Neural cell (in vitro differentiated cells): ENCODE measurements at regions not wholly inside any gene's neighbourhood (a gene's known extent, or its start where the extent isn't known, plus 50 kb on each side); places are given as distances from the start of the nearest gene placed in this dataset.

Experiments
- H2AFZ ChIP-seq: fragments of 200-600, 300-800 bp; sonication (generic), shearing (Covaris generic); 2 replicates; pipeline ENCODE4 v1.6.0; 2014; ENCODE audit warnings: low read depth, mild to moderate bottlenecking, antibody characterized with exemption, low read length, moderate library complexity
- H3F3A ChIP-seq: fragments of 200-600 bp; shearing (Covaris generic); 2 replicates; pipeline ENCODE4 v1.6.1; 2016; ENCODE audit warnings: mild to moderate bottlenecking, moderate library complexity, mixed read lengths, antibody characterized with exemption, low read length; ENCODE audit not compliant: insufficient read depth, poor library complexity, severe bottlenecking
- H3K27ac ChIP-seq: fragments of 200-600, 300-800 bp; sonication (generic), shearing (Covaris generic); 2 replicates; pipeline ENCODE4 v1.5.1; 2014; ENCODE audit warnings: mild to moderate bottlenecking, low read length, moderate library complexity
- H3K27me3 ChIP-seq: fragments of 300-800, 200-600 bp; sonication (generic), shearing (Covaris generic); 2 replicates; pipeline ENCODE4 v1.6.0; 2014; ENCODE audit warnings: mild to moderate bottlenecking, low read depth, low read length, moderate library complexity; ENCODE audit not compliant: insufficient read depth
- H3K36me3 ChIP-seq: fragments of 300-800, 200-600 bp; sonication (generic), shearing (Covaris generic); 2 replicates; pipeline ENCODE4 v1.5.1; 2014; ENCODE audit warnings: mild to moderate bottlenecking, antibody characterized with exemption, low read length, moderate library complexity; ENCODE audit not compliant: insufficient read depth
- H3K4me2 ChIP-seq: fragments of 300-800, 200-600 bp; sonication (generic), shearing (Covaris generic); 2 replicates; pipeline ENCODE4 v1.6.0; 2014; ENCODE audit warnings: mild to moderate bottlenecking, low read length
- H3K4me3 ChIP-seq: fragments of 300-800, 200-600 bp; sonication (generic), shearing (Covaris generic); 2 replicates; pipeline ENCODE4 v1.5.1; 2014; ENCODE audit warnings: mild to moderate bottlenecking, low read length, moderate library complexity
- H3K79me2 ChIP-seq: fragments of 200-600 bp; shearing (Covaris generic); replicated peaks from 2 replicates; pipeline ENCODE4 v1.6.0; 2014; ENCODE audit warnings: mild to moderate bottlenecking, low read length, moderate library complexity; ENCODE audit not compliant: insufficient read depth
- H3K9ac ChIP-seq: fragments of 300-800, 200-600 bp; sonication (generic), shearing (Covaris generic); 2 replicates; pipeline ENCODE4 v1.6.1; 2016; ENCODE audit warnings: mild to moderate bottlenecking, low read length, mixed read lengths
- H3K9me2 ChIP-seq: fragments of 200-600 bp; shearing (Covaris generic); 2 replicates; pipeline ENCODE4 v1.6.1; 2016; ENCODE audit warnings: mild to moderate bottlenecking, low read length, mixed read lengths; ENCODE audit not compliant: insufficient read depth
- H3K9me3 ChIP-seq: fragments of 200-600, 300-800 bp; sonication (generic), shearing (Covaris generic); 2 replicates; pipeline ENCODE4 v1.6.1; 2016; ENCODE audit warnings: mild to moderate bottlenecking, mixed run types, low read length, moderate library complexity, mixed read lengths
- H4K20me1 ChIP-seq: fragments of 200-600 bp; shearing (Covaris generic); 2 replicates; pipeline ENCODE4 v1.6.1; 2016; ENCODE audit warnings: mild to moderate bottlenecking, mixed run types; ENCODE audit not compliant: insufficient read depth
- CTCF ChIP-seq: fragments of 450-650 bp; IDR thresholded peaks from 2 replicates; pipeline ENCODE4 v1.5.1; 2014; ENCODE audit warnings: antibody characterized with exemption, mild to moderate bottlenecking, moderate library complexity; ENCODE audit not compliant: poor library complexity, severe bottlenecking
- EP300 ChIP-seq: fragments of 450-650 bp; conservative IDR thresholded peaks from 2 replicates; pipeline ENCODE4 v1.6.1; 2014; ENCODE audit warnings: antibody characterized with exemption, mild to moderate bottlenecking, moderate library complexity; ENCODE audit not compliant: poor library complexity, severe bottlenecking
- EZH2 ChIP-seq: fragments of 200-600, 300-800 bp; shearing (Covaris generic), sonication (generic); IDR thresholded peaks from 2 replicates; pipeline ENCODE4 v1.6.1; 2014; ENCODE audit warnings: antibody characterized with exemption, low read length, borderline replicate concordance, mild to moderate bottlenecking; ENCODE audit not compliant: insufficient read depth, poor library complexity, severe bottlenecking
- MXI1 ChIP-seq: fragments of 450-650 bp; conservative IDR thresholded peaks from 2 replicates; pipeline ENCODE4 v1.6.1; 2014; ENCODE audit warnings: antibody characterized with exemption, mild to moderate bottlenecking; ENCODE audit not compliant: poor library complexity, severe bottlenecking
- POLR2AphosphoS5 ChIP-seq: IDR thresholded peaks from 2 replicates; pipeline ENCODE4 v1.6.1; 2012
- RAD21 ChIP-seq: fragments of 450-650 bp; conservative IDR thresholded peaks from 2 replicates; pipeline ENCODE4 v1.6.1; 2014; ENCODE audit warnings: antibody characterized with exemption, mild to moderate bottlenecking, moderate library complexity
- REST ChIP-seq: IDR thresholded peaks from 2 replicates; pipeline ENCODE4 v1.6.1; 2012; ENCODE audit warnings: borderline replicate concordance
- SMC3 ChIP-seq: fragments of 450-650 bp; conservative IDR thresholded peaks from 2 replicates; pipeline ENCODE4 v1.6.1; 2014; ENCODE audit warnings: antibody characterized with exemption, mild to moderate bottlenecking, moderate library complexity; ENCODE audit not compliant: poor library complexity
- TAF1 ChIP-seq: IDR thresholded peaks from 2 replicates; pipeline ENCODE4 v1.6.1; 2012; ENCODE audit warnings: low read depth

GRCh38 chr7:79624336-79624735 lies 170.9 kb upstream of the MAGI2 start:
- Histone ChIP-seq H3K9me3 (no peaks in the 10 kb centered on the region), H3K27me3 (no peaks in the 10 kb centered on the region), H4K20me1 (no peaks in the 10 kb centered on the region), H3K9ac (no peak overlapping the region), H3K4me3 (no peak overlapping the region), H3K79me2 (no peaks in the 10 kb centered on the region), H3K27ac (no peak overlapping the region), H2AFZ (no peak overlapping the region), H3K9me2 (no peaks in the 10 kb centered on the region), H3F3A (no peaks in the 10 kb centered on the region), H3K36me3 (no peaks in the 10 kb centered on the region), H3K4me2 (no peak overlapping the region)
- TF ChIP-seq POLR2AphosphoS5 (no peak), EP300 (no peak), TAF1 (no peak), SMC3 (no peak), EZH2 (no peak), CTCF (no peak), MXI1 (no peak), REST (no peak), RAD21 (no peak)

- TF ChIP-seq REST (no peak), POLR2AphosphoS5 (no peak), EZH2 (no peak), EP300 (no peak), SMC3 (no peak), TAF1 (no peak)
- Histone ChIP-seq H3K27ac (no peak overlapping the region), H2AFZ (no peak overlapping the region), H4K20me1 (no peaks in the 10 kb centered on the region), H3F3A (no peaks in the 10 kb centered on the region), H3K4me3 (no peak overlapping the region), H3K27me3 (no peaks in the 10 kb centered on the region), H3K4me2 (no peak overlapping the region), H3K79me2 (no peaks in the 10 kb centered on the region), H3K9me2 (no peaks in the 10 kb centered on the region), H3K9me3 (no peaks in the 10 kb centered on the region), H3K36me3 (no peaks in the 10 kb centered on the region), H3K9ac (no peak overlapping the region)
Measured at GRCh38 chr7:79622781-79623180, 169.3 kb upstream of the MAGI2 start.
